K562 (cell line): ENCODE measurements at regions not wholly inside any gene's neighbourhood (a gene's known extent, or its start where the extent isn't known, plus 50 kb on each side); places are given as distances from the start of the nearest gene placed in this dataset.

Experiments used
- ATAC-seq: fragments of 200-7000 bp; cut with Tn5 transposase; 3 replicates; pipeline ENCODE4 v1.9.1; 2020; ENCODE audit warnings: moderate library complexity
- BruUV-seq: library from RNA; stranded (reverse); fragments of 400-500 nt; replicated peaks from 2 replicates; lab custom pipeline; 2021; lab: Mats Ljungman, UMichigan
- CTCF ChIA-PET: fragments of 300-600 bp; formaldehyde crosslinking; extraction: SDS; loops from one replicate; lab custom pipeline; 2021; ENCODE audit warnings: low intra/inter-chr PET ratio; lab: Yijun Ruan, JAX
- POLR2A ChIA-PET: fragments of 300-600, 350-650 bp; sonication (Branson Sonifier 250); formaldehyde crosslinking; extraction: SDS; loops from one replicate; lab custom pipeline; 2021; ENCODE audit warnings: antibody characterized with exemption, inconsistent platforms; lab: Yijun Ruan, JAX
- DNase-seq, 4 experiments: peaks; one replicate each; pipeline versions ENCODE4 v3.0.0 to v3.0.0-alpha.2; 2011 to 2018; ENCODE audit warnings: low spot score in 3 of 4, mixed read lengths in 3 of 4; ENCODE audit errors: extremely low read depth in 1 of 4
- FAIRE-seq: peaks from 2 replicates; lab custom pipeline; 2011; peaks lifted over from hg19 to GRCh38; lab: Jason Lieb, UNC
- H2AFZ ChIP-seq: 2 replicates; pipeline ENCODE4 v1.6.0; 2011; ENCODE audit warnings: low read depth, low read length, control low read depth, inconsistent platforms
- H3K27ac ChIP-seq: fragments of 200-600 bp; 3 replicates; pipeline ENCODE4 v1.8.0; 2011; ENCODE audit warnings: low read depth, mild to moderate bottlenecking, control low read depth, inconsistent platforms, low read length, moderate library complexity, mixed read lengths; ENCODE audit errors: extremely low read depth
- H3K27me3 ChIP-seq, 2 experiments: fragments of 300-600 bp in 1 of 2; 2 replicates in 1 of 2; 3 replicates in 1 of 2; pipeline versions ENCODE4 v1.6.0 to v1.8.0; 2011; ENCODE audit warnings: inconsistent platforms in 2 of 2, low read length in 2 of 2, mild to moderate bottlenecking in 1 of 2, mixed read lengths in 1 of 2, moderate library complexity in 1 of 2; ENCODE audit not compliant: control insufficient read depth in 2 of 2, insufficient read depth in 2 of 2
- H3K36me3 ChIP-seq: fragments of 300-600 bp; 3 replicates; pipeline ENCODE4 v1.8.0; 2011; ENCODE audit warnings: mild to moderate bottlenecking, low read length, inconsistent platforms; ENCODE audit not compliant: control insufficient read depth, insufficient read depth
- H3K4me1 ChIP-seq, 2 experiments: fragments of 200-600 bp in 1 of 2; replicated peaks in 1 of 2; 2 replicates in 1 of 2; 3 replicates in 1 of 2; pipeline versions ENCODE4 v1.5.1 to v1.8.0; 2011; ENCODE audit warnings: inconsistent platforms in 2 of 2, low read length in 2 of 2, mild to moderate bottlenecking in 1 of 2, mixed read lengths in 1 of 2, moderate library complexity in 1 of 2; ENCODE audit not compliant: control insufficient read depth in 2 of 2, insufficient read depth in 2 of 2
- H3K4me2 ChIP-seq: 2 replicates; pipeline ENCODE4 v1.6.1; 2011; ENCODE audit warnings: low read length, control low read depth, inconsistent platforms, mixed read lengths; ENCODE audit not compliant: insufficient read depth
- H3K4me3 ChIP-seq: fragments of 200-600 bp; sonication (generic), shearing (Covaris generic); 2 replicates; pipeline ENCODE4 v1.5.1; 2016; ENCODE audit warnings: control low read depth, inconsistent platforms
- H3K79me2 ChIP-seq: fragments of 200-600 bp; 3 replicates; pipeline ENCODE4 v1.8.0; 2011; ENCODE audit warnings: low read length, inconsistent platforms; ENCODE audit not compliant: control insufficient read depth, insufficient read depth
- H3K9ac ChIP-seq, 2 experiments: 2 replicates each; pipeline versions ENCODE4 v1.6.0 to v1.6.1; 2011; ENCODE audit warnings: low read depth in 2 of 2, low read length in 2 of 2, control low read depth in 1 of 2, inconsistent platforms in 1 of 2, mild to moderate bottlenecking in 1 of 2, mixed read lengths in 1 of 2; ENCODE audit not compliant: insufficient read depth in 1 of 2
- H3K9me1 ChIP-seq: one replicate; pipeline ENCODE4 v1.6.0; 2011; ENCODE audit warnings: inconsistent platforms, mild to moderate bottlenecking, low read length, moderate library complexity; ENCODE audit not compliant: control insufficient read depth, insufficient read depth
- H3K9me3 ChIP-seq: replicated peaks from 2 replicates; pipeline ENCODE4 v1.5.1; 2011; ENCODE audit warnings: low read depth, low read length, inconsistent platforms; ENCODE audit not compliant: control insufficient read depth, insufficient read depth
- H4K20me1 ChIP-seq: replicated peaks from 2 replicates; pipeline ENCODE4 v1.6.1; 2011; ENCODE audit warnings: low read length, inconsistent platforms, mixed read lengths; ENCODE audit not compliant: control insufficient read depth, insufficient read depth
- KLF16 ChIP-seq: IDR thresholded peaks from 2 replicates; pipeline ENCODE4 v1.6.1; 2016; ENCODE audit warnings: antibody characterized with exemption
- NEUROD1 ChIP-seq: fragments of 150-350 bp; IDR thresholded peaks from 2 replicates; pipeline ENCODE4 v1.6.1; 2014; ENCODE audit warnings: borderline replicate concordance, low read length, low read depth; ENCODE audit not compliant: partially characterized antibody
- PYGO2 ChIP-seq: fragments of 450-650 bp; IDR thresholded peaks from 2 replicates; pipeline ENCODE4 v1.6.1; 2016; ENCODE audit warnings: mild to moderate bottlenecking, missing genetic modification characterization, moderate library complexity, missing compliant biosample characterization
- SMARCA5 ChIP-seq: fragments of 450-650 bp; IDR thresholded peaks from 2 replicates; pipeline ENCODE4 v1.6.1; 2016
- SOX6 ChIP-seq: fragments of 450-650 bp; IDR thresholded peaks from 2 replicates; pipeline ENCODE4 v1.6.1; 2014; ENCODE audit warnings: mild to moderate bottlenecking
- SP2 ChIP-seq: IDR thresholded peaks from 2 replicates; pipeline ENCODE4 v1.6.1; 2011; ENCODE audit warnings: mild to moderate bottlenecking, low read depth, low read length, moderate library complexity; ENCODE audit not compliant: poor library complexity, severe bottlenecking; ENCODE audit errors: extremely low read depth
- ZBTB8A ChIP-seq: fragments of 450-650 bp; IDR thresholded peaks from 2 replicates; pipeline ENCODE4 v1.6.1; 2018; ENCODE audit warnings: mild to moderate bottlenecking, moderate library complexity; ENCODE audit not compliant: partially characterized antibody
- ZNF3 ChIP-seq: fragments of 250-450 bp; sonication (Bioruptor Pico); IDR thresholded peaks from 2 replicates; pipeline ENCODE4 v1.5.0; 2021; ENCODE audit warnings: mild to moderate bottlenecking, moderate library complexity
- ZNF707 ChIP-seq: fragments of 250-450 bp; sonication (Bioruptor Pico); conservative IDR thresholded peaks from 2 replicates; pipeline ENCODE4 v1.8.0; 2022; ENCODE audit warnings: inconsistent platforms, mild to moderate bottlenecking, moderate library complexity
- WGBS: fragments of 100-300 bp; shearing (Covaris generic); methylation state at CpG from one replicate; pipeline ENCODE4 v1.1.6; 2016; ENCODE audit warnings: low coverage, mixed read lengths; ENCODE audit not compliant: insufficient coverage; ENCODE audit errors: missing lambda C conversion rate; 5-methylcytosine and 5-hydroxymethylcytosine counted together
- in situ Hi-C: fragments of 300-500 bp; cut with MboI; formaldehyde crosslinking; loops from 4 replicates; pipeline ENCODE4 v1.15.0; 2018; ENCODE audit warnings: inconsistent platforms, mixed read lengths
- intact Hi-C: fragments of 100-400 bp; cut with micrococcal nuclease; formaldehyde crosslinking; loops from 2 replicates; pipeline ENCODE4 v1.14.2; 2022
- TF ChIP-seq, protein P1 (sequence below): fragments of 450-650 bp; formaldehyde crosslinking; IDR thresholded peaks from 2 replicates; pipeline ENCODE4 v1.4.0; 2022; ENCODE audit warnings: mild to moderate bottlenecking, moderate library complexity
- TF ChIP-seq, protein P2 (sequence below): fragments of 250-450 bp; sonication (Bioruptor Pico); IDR thresholded peaks from 2 replicates; pipeline ENCODE4 v1.4.0; 2020
- TF ChIP-seq, protein P3 (sequence below), 3 experiments: fragments of 200-800 bp in 1 of 3; sonication (Bioruptor generic) in 1 of 3; sonication (generic) in 1 of 3; formaldehyde crosslinking in 1 of 3; IDR thresholded peaks; 2 replicates each; pipeline versions ENCODE4 v1.6.1 to v1.8.0; 2016 to 2022; ENCODE audit warnings: mild to moderate bottlenecking in 2 of 3, missing compliant biosample characterization in 2 of 3, missing genetic modification characterization in 2 of 3, missing genetic modification reagents in 1 of 3

DNA sequence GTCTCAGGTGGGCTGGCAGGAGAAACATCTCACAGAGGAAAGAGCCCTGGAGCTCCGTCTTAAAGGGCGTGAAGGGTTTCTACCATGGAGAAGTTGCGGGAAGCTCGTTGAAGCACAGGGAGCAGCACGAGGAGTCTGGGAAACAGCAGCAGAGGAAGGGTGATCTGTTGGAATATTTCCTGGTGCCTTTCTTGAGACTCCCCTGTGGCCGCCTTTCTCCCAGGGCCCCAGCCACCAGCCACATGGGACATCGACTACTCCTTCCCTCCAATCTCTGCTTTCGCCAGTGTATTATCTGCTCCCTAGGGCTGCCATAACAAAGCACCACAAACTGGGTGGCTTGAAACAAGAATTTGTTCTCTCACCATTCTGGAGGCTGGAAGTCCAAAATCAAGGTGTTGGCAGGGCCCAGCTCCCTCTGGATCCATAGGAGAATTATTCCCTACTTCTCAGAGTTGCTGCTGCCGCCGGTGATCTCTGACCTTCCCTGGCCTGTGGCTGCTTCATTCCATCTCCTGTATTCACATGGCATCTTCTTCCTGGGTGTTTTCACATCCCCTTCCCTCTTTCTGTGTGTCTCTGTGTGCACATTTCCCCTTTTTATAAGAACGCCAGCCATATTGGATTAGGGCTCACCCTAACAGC is 152.8 kb upstream of the GSC start:
- Histone ChIP-seq H3K4me3 (no peak overlapping the region), H3K9me3 (no peaks in the 10 kb centered on the region), H3K4me2 (no peak overlapping the region), H3K4me1 (no peaks in the 10 kb centered on the region), H3K27ac (no peak overlapping the region), H2AFZ (no peak overlapping the region), H3K36me3 (no peaks in the 10 kb centered on the region), H3K9ac (no peak overlapping the region), H3K79me2 (no peaks in the 10 kb centered on the region), H4K20me1 (no peaks in the 10 kb centered on the region), H3K27me3 (0 out of 5 replicates have a peak, but pooled peaks cover 0 to 5% of the 10 kb centered on the region in 2 experiments), H3K9me1 (no peaks in the 10 kb centered on the region)
- ATAC-seq (no peak), FAIRE-seq (no peak), DNase-seq (no peak)
- no TSS peak for BruUV-seq
- ChIA-PET POLR2A (no interaction called here), CTCF (no interaction called here)
- TF ChIP-seq SOX6 (no peak), PYGO2 (tag) (no peak), NEUROD1 (no peak), KLF16 (no peak), ZNF3 (CRISPR knock-in tag) (no peak)
- intact Hi-C loops (no loop called here), in situ Hi-C loops (no loop called here)
- WGBS, result 1% methylated on average over 10 of the region's 11 CpGs

DNA sequence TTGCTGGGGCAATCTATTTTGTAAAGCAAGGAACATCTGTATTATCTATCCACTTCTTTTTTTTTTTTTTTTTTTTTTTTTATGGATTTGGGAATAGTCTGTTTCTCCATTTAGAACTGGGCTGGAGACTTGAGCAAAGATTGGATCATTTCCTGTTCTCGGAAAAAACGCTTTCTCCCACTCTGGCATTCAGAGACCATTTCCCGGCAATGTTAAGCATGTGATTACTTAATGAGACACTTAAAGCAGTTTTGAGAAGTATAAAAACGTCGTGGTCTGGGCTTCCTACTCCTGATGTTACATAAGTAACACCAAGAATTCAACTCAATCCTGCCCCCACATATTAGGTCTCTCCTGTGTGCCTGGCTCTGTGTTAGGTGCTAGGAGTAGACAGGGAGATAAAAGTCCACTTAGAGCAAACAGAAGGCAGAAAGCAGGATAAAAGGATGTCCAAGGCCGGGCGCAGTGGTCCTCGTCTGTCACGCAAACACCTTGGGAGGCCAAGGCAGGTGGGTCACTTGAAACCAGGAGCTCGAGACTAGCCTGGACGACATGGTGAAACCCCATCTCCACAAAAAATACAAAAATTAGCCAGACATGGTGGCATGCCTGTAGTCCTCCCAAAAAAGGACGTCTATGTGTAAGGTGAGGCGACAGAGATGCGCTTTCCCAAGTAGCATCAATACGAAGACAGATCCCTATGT is 152.1 kb upstream of the GSC start:
- POLR2A ChIA-PET, result no interaction called here
- no peak for DNase-seq
- H3K4me1 ChIP-seq, result no peaks in the 10 kb centered on the region
- H2AFZ ChIP-seq, result no peak overlapping the region
- no peak overlapping the region for H3K27ac ChIP-seq
- BruUV-seq, result no TSS peak
- H3K79me2 ChIP-seq, result no peaks in the 10 kb centered on the region
- 1% methylated on average over 12 of the region's 15 CpGs for WGBS
- peaks cover 0 to 6% of the 10 kb centered on the region in 2 experiments; a peak in 2 of 5 replicates for H3K27me3 ChIP-seq
- intact Hi-C loops, result no loop called here
- no peaks in the 10 kb centered on the region for H3K9me1 ChIP-seq
- no peak for FAIRE-seq
- no peaks in the 10 kb centered on the region for H3K36me3 ChIP-seq
- no peaks in the 10 kb centered on the region for H4K20me1 ChIP-seq
- in situ Hi-C loops, result no loop called here
- CTCF ChIA-PET, result no interaction called here
- no peak overlapping the region for H3K9ac ChIP-seq
- H3K4me2 ChIP-seq, result no peak overlapping the region
- ATAC-seq, result no peak
- no peaks in the 10 kb centered on the region for H3K9me3 ChIP-seq
- H3K4me3 ChIP-seq, result no peak overlapping the region
- TF ChIP-seq SP2 (no peak), SMARCA5 (no peak), ZBTB8A (no peak), ZNF707 (CRISPR knock-in tag) (no peak)
- TF ChIP-seq, protein P1, sequence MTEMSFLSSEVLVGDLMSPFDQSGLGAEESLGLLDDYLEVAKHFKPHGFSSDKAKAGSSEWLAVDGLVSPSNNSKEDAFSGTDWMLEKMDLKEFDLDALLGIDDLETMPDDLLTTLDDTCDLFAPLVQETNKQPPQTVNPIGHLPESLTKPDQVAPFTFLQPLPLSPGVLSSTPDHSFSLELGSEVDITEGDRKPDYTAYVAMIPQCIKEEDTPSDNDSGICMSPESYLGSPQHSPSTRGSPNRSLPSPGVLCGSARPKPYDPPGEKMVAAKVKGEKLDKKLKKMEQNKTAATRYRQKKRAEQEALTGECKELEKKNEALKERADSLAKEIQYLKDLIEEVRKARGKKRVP (CRISPR knock-in tag), result no peak
- TF ChIP-seq, protein P2, sequence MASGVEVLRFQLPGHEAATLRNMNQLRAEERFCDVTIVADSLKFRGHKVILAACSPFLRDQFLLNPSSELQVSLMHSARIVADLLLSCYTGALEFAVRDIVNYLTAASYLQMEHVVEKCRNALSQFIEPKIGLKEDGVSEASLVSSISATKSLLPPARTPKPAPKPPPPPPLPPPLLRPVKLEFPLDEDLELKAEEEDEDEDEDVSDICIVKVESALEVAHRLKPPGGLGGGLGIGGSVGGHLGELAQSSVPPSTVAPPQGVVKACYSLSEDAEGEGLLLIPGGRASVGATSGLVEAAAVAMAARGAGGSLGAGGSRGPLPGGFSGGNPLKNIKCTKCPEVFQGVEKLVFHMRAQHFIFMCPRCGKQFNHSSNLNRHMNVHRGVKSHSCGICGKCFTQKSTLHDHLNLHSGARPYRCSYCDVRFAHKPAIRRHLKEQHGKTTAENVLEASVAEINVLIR (CRISPR knock-in tag), result no peak
- TF ChIP-seq, protein P3, sequence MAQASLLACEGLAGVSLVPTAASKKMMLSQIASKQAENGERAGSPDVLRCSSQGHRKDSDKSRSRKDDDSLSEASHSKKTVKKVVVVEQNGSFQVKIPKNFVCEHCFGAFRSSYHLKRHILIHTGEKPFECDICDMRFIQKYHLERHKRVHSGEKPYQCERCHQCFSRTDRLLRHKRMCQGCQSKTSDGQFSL (CRISPR knock-in tag; IDR thresholded peaks at IDR 0.05), result no peak
- TF ChIP-seq, protein P3 (tag; IDR thresholded peaks at IDR 0.05), result no peak
